ENCODE measurements at regions not wholly inside any gene's neighbourhood (a gene's known extent, or its start where the extent isn't known, plus 50 kb on each side); places are given as distances from the start of the nearest gene placed in this dataset.
"Not testable (repeated sequence)": the region's sequence is repeated elsewhere in the genome, so short reads cannot be mapped to it uniquely, and the experiment has no call there.

- peak; percentile 49 for DNase-seq (ENCODE audit: low read depth)
These were observed 62.9 kb downstream of the GLRX5 start for GRCh38 chr14:95597784-95598211.

- no peak for DNase-seq (ENCODE audit: low read depth)
These were observed 66.8 kb downstream of the GLRX5 start for GRCh38 chr14:95601650-95602049.

GRCh38 chr14:95603415-95603814 lies 68.6 kb downstream of the GLRX5 start:
- no peak for DNase-seq (ENCODE audit: low read depth)

- no peak for DNase-seq (ENCODE audit: low read depth)
These were observed 71.4 kb downstream of the GLRX5 start for GRCh38 chr14:95606266-95606665.

GRCh38 chr14:95608637-95609235 lies 73.9 kb downstream of the GLRX5 start:
- DNase-seq (ENCODE audit: low read depth), result no peak

- DNase-seq (ENCODE audit: low read depth), result peak; percentile 40
These were observed 74.6 kb downstream of the GLRX5 start for GRCh38 chr14:95609398-95609990.

DNA sequence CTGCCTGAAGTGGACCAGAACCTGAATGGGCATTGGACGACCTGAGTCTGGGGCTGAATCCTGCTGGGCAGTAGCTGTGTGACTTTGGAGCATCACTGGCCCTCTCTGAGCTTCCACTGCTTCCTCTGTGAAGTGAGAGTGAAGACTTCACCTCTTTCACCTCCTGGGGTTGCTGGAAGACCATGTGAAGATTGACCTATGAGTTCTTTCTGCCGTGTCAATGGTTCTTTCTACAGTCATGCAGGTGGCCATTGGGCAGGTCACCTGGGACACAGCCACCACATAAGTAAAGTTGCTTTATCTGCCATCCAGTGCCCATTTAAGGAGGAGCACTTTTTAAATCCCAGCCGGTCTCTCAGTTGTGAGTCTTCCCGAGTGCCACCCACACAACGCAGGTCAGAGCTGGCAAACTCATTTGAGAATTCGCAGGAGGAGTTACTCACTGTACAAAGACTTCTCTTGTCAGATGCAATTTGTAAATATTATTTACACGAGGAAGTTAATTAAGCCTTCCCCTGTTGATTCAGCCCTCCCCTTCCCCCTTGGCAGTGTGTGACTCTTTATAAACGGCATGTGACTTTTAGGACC lies 74.8 kb upstream of the TCL1B start:
- DNase-seq (ENCODE audit: low read depth), result no peak

GRCh38 chr14:95614349-95614748 lies 71.9 kb upstream of the TCL1B start:
- peak; percentile 10 for DNase-seq (ENCODE audit: low read depth)

DNA sequence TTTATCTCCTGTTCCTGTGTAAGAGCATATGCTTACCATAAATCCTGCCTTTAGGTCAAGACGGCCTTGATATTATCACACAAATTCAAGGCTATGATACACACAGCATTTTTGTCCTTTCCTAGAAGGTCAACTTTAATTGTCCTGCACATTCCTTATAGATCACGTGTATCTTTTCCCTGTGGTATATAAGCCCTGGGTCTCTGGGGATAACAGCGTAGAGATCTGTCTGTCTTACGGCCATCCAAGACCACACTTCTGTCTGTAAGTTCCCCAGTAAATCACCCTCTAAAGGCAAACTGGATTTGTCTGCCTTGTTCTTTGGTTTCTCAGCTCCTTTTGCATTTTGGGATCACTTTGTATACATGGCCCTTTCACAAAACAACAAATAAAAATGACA lies 69.5 kb upstream of the TCL1B start:
- DNase-seq (ENCODE audit: low read depth), result no peak

- no peak for DNase-seq (ENCODE audit: low read depth)
These were observed 66.3 kb upstream of the TCL1B start for GRCh38 chr14:95619785-95620417.

DNA sequence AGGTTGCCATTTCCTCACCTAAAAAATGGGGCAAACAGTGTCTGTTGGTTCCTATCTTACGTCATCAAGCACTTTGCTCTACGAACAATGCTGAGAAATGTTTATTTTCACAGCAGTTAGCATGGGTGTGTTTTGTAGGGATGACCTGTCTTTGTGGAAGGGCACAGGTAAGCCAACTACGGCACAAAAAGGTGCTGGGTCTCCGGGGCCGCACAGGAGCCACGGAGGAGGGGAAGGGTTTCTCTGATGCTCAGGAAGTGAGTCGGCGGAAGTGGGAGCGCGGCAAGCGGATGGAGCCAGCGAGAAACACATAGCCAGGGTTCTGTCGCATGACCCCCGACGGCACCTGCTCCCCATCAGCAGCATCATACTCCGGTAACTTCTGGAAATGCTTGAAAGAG lies 65.6 kb upstream of the TCL1B start:
- DNase-seq (ENCODE audit: low read depth), result peak; percentile 41

- DNase-seq (ENCODE audit: low read depth), result no peak
These were observed 63.0 kb upstream of the TCL1B start for GRCh38 chr14:95623195-95623594.

DNA sequence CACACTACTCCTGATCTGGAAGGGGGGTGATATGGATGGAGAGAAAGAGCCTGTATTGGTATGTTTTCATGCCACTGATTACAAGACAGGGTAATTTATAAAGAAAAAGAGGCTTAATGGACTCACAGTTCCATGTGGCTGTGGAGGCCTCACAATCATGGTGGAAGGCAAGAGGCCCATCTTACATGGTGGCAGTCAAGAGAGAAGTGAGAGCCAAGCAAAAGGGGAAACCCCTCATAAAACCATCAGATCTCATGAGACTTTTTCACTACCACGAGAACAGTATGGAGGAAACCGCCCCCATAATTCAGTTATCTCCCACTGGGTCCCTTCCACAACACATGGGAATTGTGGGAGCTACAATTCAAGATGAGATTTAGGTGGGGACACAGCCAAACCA lies 60.5 kb upstream of the TCL1B start:
- DNase-seq (ENCODE audit: low read depth), result not testable (repeated sequence)

GRCh38 chr14:95635051-95635450 lies 51.2 kb upstream of the TCL1B start:
- no peak for DNase-seq (ENCODE audit: low read depth)

Measured in RPMI7951 (cell line).